Astrocyte of the spinal cord (primary cell): ENCODE measurements at regions not wholly inside any gene's neighbourhood (a gene's known extent, or its start where the extent isn't known, plus 50 kb on each side); places are given as distances from the start of the nearest gene placed in this dataset.
A peak's percentile ranks its signal among the peaks of the same experiment; 100 is the strongest.
"Not testable (repeated sequence)": the region's sequence is repeated elsewhere in the genome, so short reads cannot be mapped to it uniquely, and the experiment has no call there.

Source experiments
- DNase-seq: peaks from one replicate; pipeline ENCODE4 v3.0.0; 2011; ENCODE audit warnings: low read depth, low spot score
- H3K4me3 ChIP-seq: 2 replicates; pipeline ENCODE4 v1.5.1; 2011; ENCODE audit warnings: low read depth, mild to moderate bottlenecking, low read length, moderate library complexity
- CTCF ChIP-seq: IDR thresholded peaks from 2 replicates; pipeline ENCODE4 v1.5.1; 2012; ENCODE audit warnings: low read depth, mild to moderate bottlenecking, low read length, inconsistent platforms
- in situ Hi-C: cut with HindIII; loops from 2 replicates; pipeline ENCODE4 v1.10.0; 2017; ENCODE audit warnings: low sequenced_read_pairs

DNA sequence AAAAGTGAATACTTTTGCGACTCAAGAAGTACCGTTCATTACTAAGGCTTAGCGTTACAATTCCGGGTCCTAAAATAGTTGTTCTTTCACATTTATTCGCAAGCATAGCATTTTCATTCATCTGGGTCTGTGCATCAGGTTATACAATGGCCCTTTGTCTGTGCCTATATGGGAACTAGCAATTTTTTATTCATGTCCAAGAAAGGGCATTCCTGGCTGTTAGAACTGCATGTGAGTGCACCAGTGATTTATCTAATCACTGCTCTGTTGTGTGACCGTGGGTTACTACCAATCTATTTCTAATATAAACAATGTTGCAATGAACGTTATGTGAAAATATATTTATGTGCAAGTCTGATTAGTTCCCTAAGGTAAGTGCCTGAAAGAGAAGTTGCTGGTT lies 63.8 kb downstream of the SPANXA1 start:
- H3K4me3 ChIP-seq, DNase-seq, in situ Hi-C loops: not testable (repeated sequence)

GRCh38 chrX:141475788-141476187 lies 108.8 kb downstream of the SPANXA1 start:
- DNase-seq, in situ Hi-C loops: not testable (repeated sequence)

GRCh38 chrX:141469469-141469868 lies 115.1 kb downstream of the SPANXA1 start:
- in situ Hi-C loops = no loop called here

More at GRCh38 chrX:141475788-141476187, 108.8 kb downstream of the SPANXA1 start:
- not testable (repeated sequence) for H3K4me3 ChIP-seq

DNA sequence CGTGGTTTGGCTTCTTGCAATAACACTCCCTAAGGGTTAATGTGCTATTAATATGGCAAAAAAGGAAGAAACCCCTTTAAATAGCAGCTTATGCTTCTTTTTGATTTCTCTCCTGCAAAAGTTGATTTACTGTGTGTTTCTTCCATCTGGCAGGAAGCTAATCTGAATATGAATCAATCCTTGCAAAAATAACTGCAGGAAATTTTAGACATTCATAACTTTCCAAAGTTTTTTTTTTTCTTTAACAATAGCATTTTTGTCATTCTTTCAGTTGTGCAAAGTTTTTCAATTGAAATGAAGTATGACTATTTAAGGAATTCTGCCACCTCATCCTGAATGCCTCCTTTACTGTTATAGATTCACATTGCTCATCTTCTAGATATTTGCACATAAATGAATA lies 115.6 kb downstream of the SPANXA1 start:
- DNase-seq = peak; percentile 46
- no peak overlapping the region for H3K4me3 ChIP-seq
- no peak for TF ChIP-seq CTCF
- in situ Hi-C loops = no loop called here

More at GRCh38 chrX:141469469-141469868, 115.1 kb downstream of the SPANXA1 start:
- DNase-seq = no peak
- TF ChIP-seq CTCF = no peak
- H3K4me3 ChIP-seq = no peak overlapping the region

GRCh38 chrX:141467442-141467841 lies 117.1 kb downstream of the SPANXA1 start:
- TF ChIP-seq CTCF = peak; percentile 3
- in situ Hi-C loops = no loop called here
- no peak overlapping the region for H3K4me3 ChIP-seq
- DNase-seq = no peak

DNA sequence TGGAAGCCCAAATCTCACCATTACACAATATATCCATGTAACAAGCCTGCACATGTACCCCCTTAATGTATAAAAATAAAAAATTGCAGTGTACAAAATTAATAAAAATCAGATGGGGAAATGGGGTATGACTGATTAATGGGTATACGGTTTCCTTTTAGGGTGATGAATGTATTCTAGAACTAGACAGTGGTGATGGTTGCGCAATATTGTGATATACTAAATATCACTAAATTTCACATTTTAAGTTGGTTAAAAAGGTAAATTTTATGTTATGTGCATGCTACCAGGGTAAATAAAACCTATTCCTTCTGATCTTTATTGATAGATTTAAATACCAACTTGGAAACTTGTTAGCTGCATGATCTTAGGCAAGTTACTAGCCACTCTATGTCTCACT lies 129.4 kb downstream of the SPANXA1 start:
- no peak for DNase-seq
- H3K4me3 ChIP-seq = no peak overlapping the region
- in situ Hi-C loops = no loop called here
- TF ChIP-seq CTCF = no peak

- DNase-seq = no peak
- no peak overlapping the region for H3K4me3 ChIP-seq
- in situ Hi-C loops = no loop called here
- no peak for TF ChIP-seq CTCF
These were observed 140.6 kb downstream of the SPANXA1 start for GRCh38 chrX:141443922-141444321.

- no peak for DNase-seq
- TF ChIP-seq CTCF = no peak
- no peak overlapping the region for H3K4me3 ChIP-seq
- in situ Hi-C loops = no loop called here
These were observed 144.9 kb downstream of the SPANXA1 start for GRCh38 chrX:141439651-141440050.
